HEK293T (cell line): ENCODE measurements at regions not wholly inside any gene's neighbourhood (a gene's known extent, or its start where the extent isn't known, plus 50 kb on each side); places are given as distances from the start of the nearest gene placed in this dataset.

Experiments used
- CTCF ChIA-PET: fragments of 350-600 bp; formaldehyde crosslinking; extraction: SDS; loops from one replicate; lab custom pipeline; 2021; ENCODE audit warnings: antibody characterized with exemption, inconsistent platforms; lab: Yijun Ruan, JAX
- POLR2A ChIA-PET: fragments of 350-600 bp; formaldehyde crosslinking; extraction: SDS; loops from one replicate; lab custom pipeline; 2020; ENCODE audit warnings: antibody characterized with exemption, inconsistent platforms; lab: Yijun Ruan, JAX
- DNase-seq: peaks from one replicate; pipeline ENCODE4 v3.0.0; 2012; ENCODE audit warnings: mixed read lengths; ENCODE audit errors: extremely low spot score
- ARNT ChIP-seq: fragments of 450-650 bp; IDR thresholded peaks from 2 replicates; pipeline ENCODE4 v1.6.1; 2017; ENCODE audit warnings: mild to moderate bottlenecking
- BHLHE40 ChIP-seq: fragments of 450-650 bp; IDR thresholded peaks from 2 replicates; pipeline ENCODE4 v1.6.1; 2016; ENCODE audit warnings: mild to moderate bottlenecking, moderate library complexity, borderline replicate concordance
- CTBP1 ChIP-seq: fragments of 450-650 bp; IDR thresholded peaks from 2 replicates; pipeline ENCODE4 v1.6.1; 2016; ENCODE audit warnings: borderline replicate concordance
- ELF4 ChIP-seq: fragments of 450-650 bp; IDR thresholded peaks from 2 replicates; pipeline ENCODE4 v1.6.1; 2017; ENCODE audit warnings: antibody characterized with exemption
- FOXA1 ChIP-seq: fragments of 450-650 bp; IDR thresholded peaks from 2 replicates; pipeline ENCODE4 v1.6.1; 2016; ENCODE audit warnings: mild to moderate bottlenecking
- FOXK2 ChIP-seq: fragments of 450-650 bp; IDR thresholded peaks from 2 replicates; pipeline ENCODE4 v1.6.1; 2016; ENCODE audit warnings: mild to moderate bottlenecking
- FOXM1 ChIP-seq: fragments of 450-650 bp; IDR thresholded peaks from 2 replicates; pipeline ENCODE4 v1.6.1; 2017; ENCODE audit warnings: mild to moderate bottlenecking, borderline replicate concordance
- HDGF ChIP-seq: fragments of 450-650 bp; IDR thresholded peaks from 2 replicates; pipeline ENCODE4 v1.6.1; 2017; ENCODE audit warnings: antibody characterized with exemption, borderline replicate concordance
- L3MBTL2 ChIP-seq: fragments of 450-650 bp; conservative IDR thresholded peaks from 2 replicates; pipeline ENCODE4 v1.6.1; 2016; ENCODE audit warnings: mild to moderate bottlenecking
- LEF1 ChIP-seq: fragments of 450-650 bp; IDR thresholded peaks from 2 replicates; pipeline ENCODE4 v1.6.1; 2017; ENCODE audit warnings: mild to moderate bottlenecking, borderline replicate concordance
- NFRKB ChIP-seq: fragments of 450-650 bp; IDR thresholded peaks from 2 replicates; pipeline ENCODE4 v1.6.1; 2016; ENCODE audit warnings: mild to moderate bottlenecking, moderate library complexity
- PKNOX1 ChIP-seq: fragments of 450-650 bp; IDR thresholded peaks from 2 replicates; pipeline ENCODE4 v1.6.1; 2016
- SP1 ChIP-seq: fragments of 450-650 bp; IDR thresholded peaks from 2 replicates; pipeline ENCODE4 v1.6.1; 2017
- SUZ12 ChIP-seq: fragments of 450-650 bp; IDR thresholded peaks from 2 replicates; pipeline ENCODE4 v1.6.1; 2016; ENCODE audit warnings: mild to moderate bottlenecking
- TARDBP ChIP-seq: fragments of 450-650 bp; IDR thresholded peaks from 2 replicates; pipeline ENCODE4 v1.6.1; 2016
- ZNF384 ChIP-seq: fragments of 450-650 bp; IDR thresholded peaks from 2 replicates; pipeline ENCODE4 v1.6.1; 2016

GRCh38 chr18:4851301-4851976 is 345.6 kb downstream of the AKAIN1 start:
- no peak for DNase-seq
- TF ChIP-seq ARNT, result no peak
- TF ChIP-seq TARDBP, result no peak
- TF ChIP-seq NFRKB, result no peak
- TF ChIP-seq PKNOX1, result no peak
- no peak for TF ChIP-seq ZNF384
- no peak for TF ChIP-seq HDGF
- TF ChIP-seq FOXK2, result no peak
- TF ChIP-seq CTBP1, result no peak
- no peak for TF ChIP-seq L3MBTL2
- TF ChIP-seq SP1, result no peak
- TF ChIP-seq FOXA1, result no peak
- no peak for TF ChIP-seq SUZ12
- no peak for TF ChIP-seq ELF4
- POLR2A ChIA-PET, result no interaction called here
- CTCF ChIA-PET, result no interaction called here

DNA sequence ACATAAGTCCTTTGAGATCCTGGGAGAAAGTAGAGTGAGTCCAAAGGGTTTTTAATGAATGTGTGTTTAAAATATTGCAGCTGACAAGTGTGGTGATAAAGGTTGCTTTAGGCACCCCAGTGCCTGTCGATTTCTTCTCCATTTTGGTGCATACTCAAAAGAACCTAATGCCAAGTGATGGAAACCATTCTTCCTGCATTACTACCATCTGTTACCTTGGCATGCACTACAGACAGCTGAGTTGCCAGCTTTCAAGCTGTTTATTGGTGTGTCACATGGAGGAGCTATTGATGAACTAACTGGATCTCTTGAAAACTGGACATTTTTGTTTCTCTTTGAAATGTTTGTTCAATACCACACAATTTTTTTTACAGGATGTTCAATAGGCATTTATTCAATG is 350.0 kb downstream of the AKAIN1 start:
- ChIA-PET CTCF (no interaction called here), POLR2A (no interaction called here)
- DNase-seq, result no peak
- TF ChIP-seq FOXK2 (no peak), TARDBP (no peak), SUZ12 (no peak), PKNOX1 (no peak), LEF1 (no peak), FOXM1 (no peak), L3MBTL2 (no peak), SP1 (no peak), FOXA1 (no peak), BHLHE40 (no peak), ARNT (no peak), ZNF384 (no peak), CTBP1 (no peak), NFRKB (no peak), HDGF (no peak), ELF4 (no peak)

- no peak for DNase-seq
- TF ChIP-seq NFRKB, result no peak
- no peak for TF ChIP-seq PKNOX1
- TF ChIP-seq TARDBP, result no peak
- no peak for TF ChIP-seq FOXM1
- CTCF ChIA-PET, result no interaction called here
- POLR2A ChIA-PET, result no interaction called here
Measured at GRCh38 chr18:4844320-4844719, 352.7 kb downstream of the AKAIN1 start.

DNA sequence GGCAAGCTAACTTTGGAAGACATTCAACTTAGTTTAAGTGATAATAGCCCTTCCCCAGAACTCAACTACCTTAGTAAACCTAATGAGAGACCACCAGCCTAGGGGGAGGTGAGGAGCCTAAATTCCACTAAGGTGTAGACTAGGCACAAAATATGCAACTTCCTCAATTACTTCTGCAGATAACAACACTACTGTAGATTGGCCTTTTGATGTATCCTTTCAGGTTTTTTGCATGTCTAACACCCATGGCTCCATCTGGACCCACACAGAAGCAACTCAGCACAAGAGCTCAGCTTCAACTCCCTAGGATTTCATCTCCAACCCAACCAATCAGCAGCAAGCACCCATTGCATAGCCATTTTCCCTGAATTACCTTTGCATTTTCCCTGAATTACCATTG is 353.3 kb downstream of the AKAIN1 start:
- CTCF ChIA-PET, result no interaction called here
- no peak for DNase-seq
- TF ChIP-seq L3MBTL2 (no peak), FOXA1 (no peak), LEF1 (no peak), BHLHE40 (no peak), FOXM1 (no peak), HDGF (no peak), ARNT (no peak), SUZ12 (no peak), ZNF384 (no peak), TARDBP (no peak), NFRKB (no peak), PKNOX1 (no peak), CTBP1 (no peak), FOXK2 (no peak), ELF4 (no peak), SP1 (no peak)
- POLR2A ChIA-PET, result no interaction called here

GRCh38 chr18:4842751-4843150 is 354.3 kb downstream of the AKAIN1 start:
- POLR2A ChIA-PET, result no interaction called here
- TF ChIP-seq ELF4 (no peak), HDGF (no peak), L3MBTL2 (no peak)
- CTCF ChIA-PET, result no interaction called here
- DNase-seq, result no peak

GRCh38 chr18:4842287-4842686 is 354.8 kb downstream of the AKAIN1 start:
- POLR2A ChIA-PET, result no interaction called here
- DNase-seq, result no peak
- TF ChIP-seq TARDBP (no peak), FOXA1 (no peak), ELF4 (no peak), LEF1 (no peak), NFRKB (no peak), L3MBTL2 (no peak), FOXK2 (no peak), CTBP1 (no peak), SP1 (no peak), PKNOX1 (no peak), ZNF384 (no peak), FOXM1 (no peak), HDGF (no peak)
- CTCF ChIA-PET, result no interaction called here
